Common myeloid progenitor, CD34-positive (primary cell): ENCODE measurements at regions not wholly inside any gene's neighbourhood (a gene's known extent, or its start where the extent isn't known, plus 50 kb on each side); places are given as distances from the start of the nearest gene placed in this dataset.
"Not testable (repeated sequence)": the region's sequence is repeated elsewhere in the genome, so short reads cannot be mapped to it uniquely, and the experiment has no call there.

Experiments
- CTCF ChIA-PET: fragments of 350-600 bp; sonication (Branson Sonifier 250); formaldehyde crosslinking; loops from one replicate; lab custom pipeline; 2021; ENCODE audit warnings: antibody characterized with exemption; lab: Charles Lee
- POLR2A ChIA-PET: fragments of 350-600 bp; sonication (Branson Sonifier 250); formaldehyde crosslinking; loops from one replicate; lab custom pipeline; 2021; ENCODE audit warnings: antibody characterized with exemption; lab: Charles Lee
- DNase-seq, 3 donors: peaks; one replicate each; pipeline versions ENCODE4 v3.0.0 to v3.0.0-alpha.2; 2013
- H3K27ac ChIP-seq, 2 experiments: 1 replicate in 1 of 2; 2 replicates in 1 of 2; pipeline ENCODE4 v1.7.0; 2013; ENCODE audit warnings: inconsistent platforms in 2 of 2, low read length in 2 of 2, mild to moderate bottlenecking in 2 of 2, low read depth in 1 of 2, moderate library complexity in 1 of 2; ENCODE audit not compliant: severe bottlenecking in 2 of 2, insufficient read depth in 1 of 2, poor library complexity in 1 of 2
- H3K27me3 ChIP-seq, 5 experiments: replicated peaks in 2 of 5; 1 replicate in 3 of 5; 2 replicates in 2 of 5; pipeline versions ENCODE4 v1.6.1 to v1.7.0; 2013; ENCODE audit warnings: low read length in 4 of 5, mild to moderate bottlenecking in 2 of 5, moderate library complexity in 2 of 5, inconsistent platforms in 1 of 5; ENCODE audit not compliant: insufficient read depth in 5 of 5, control insufficient read depth in 4 of 5
- H3K36me3 ChIP-seq, 4 experiments: 1 replicate in 2 of 4; 2 replicates in 2 of 4; pipeline versions ENCODE4 v1.6.1 to v1.7.0; 2013; ENCODE audit warnings: low read length in 3 of 4, control low read depth in 1 of 4, mild to moderate bottlenecking in 1 of 4; ENCODE audit not compliant: control insufficient read depth in 4 of 4, insufficient read depth in 4 of 4
- H3K4me1 ChIP-seq, 4 experiments: 1 replicate in 3 of 4; 2 replicates in 1 of 4; pipeline versions ENCODE4 v1.6.1 to v1.7.1; 2013; ENCODE audit warnings: low read length in 3 of 4, mild to moderate bottlenecking in 3 of 4, control low read depth in 1 of 4, inconsistent platforms in 1 of 4, moderate library complexity in 1 of 4; ENCODE audit not compliant: control insufficient read depth in 4 of 4, insufficient read depth in 4 of 4; ENCODE audit errors: control extremely low read depth in 1 of 4
- H3K4me3 ChIP-seq, 7 experiments: 1 replicate in 4 of 7; 2 replicates in 3 of 7; pipeline versions ENCODE4 v1.5.1 to v1.7.0; 2013; ENCODE audit warnings: mild to moderate bottlenecking in 7 of 7, low read length in 6 of 7, moderate library complexity in 6 of 7, inconsistent platforms in 2 of 7, low read depth in 2 of 7, control low read depth in 1 of 7; ENCODE audit not compliant: insufficient read depth in 4 of 7, control insufficient read depth in 1 of 7; ENCODE audit errors: extremely low read depth in 1 of 7
- H3K9me3 ChIP-seq, 5 experiments: 1 replicate in 4 of 5; 2 replicates in 1 of 5; pipeline versions ENCODE4 v1.6.1 to v1.7.1; 2013; ENCODE audit warnings: low read length in 4 of 5, mild to moderate bottlenecking in 2 of 5, inconsistent platforms in 1 of 5, low read depth in 1 of 5, moderate library complexity in 1 of 5; ENCODE audit not compliant: control insufficient read depth in 4 of 5, insufficient read depth in 2 of 5; ENCODE audit errors: control extremely low read depth in 1 of 5
- WGBS: methylation state at CpG from one replicate; pipeline ENCODE4 v1.1.5; 2013; ENCODE audit not compliant: insufficient coverage; 5-methylcytosine and 5-hydroxymethylcytosine counted together

DNA sequence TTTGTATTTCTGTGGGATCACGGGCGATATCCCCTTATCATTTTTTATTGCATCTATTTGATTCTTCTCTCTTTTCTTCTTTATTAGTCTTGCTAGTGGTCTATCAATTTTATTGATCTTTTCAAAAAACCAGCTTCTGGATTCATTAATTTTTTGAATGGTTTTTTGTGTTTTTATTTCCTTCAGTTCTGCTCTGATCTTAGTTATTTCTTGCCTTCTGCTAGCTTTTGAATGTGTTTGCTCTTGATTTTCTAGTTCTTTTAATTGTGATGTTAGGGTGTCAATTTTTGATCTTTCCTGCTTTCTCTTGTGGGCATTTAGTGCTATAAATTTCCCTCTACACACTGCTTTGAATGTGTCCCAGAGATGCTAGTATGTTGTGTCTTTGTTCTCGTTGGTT, 5270.2 kb upstream of the TPTE start:
- H3K4me1 ChIP-seq, H3K4me3 ChIP-seq, CTCF ChIA-PET, H3K27me3 ChIP-seq, DNase-seq, H3K9me3 ChIP-seq, H3K36me3 ChIP-seq, POLR2A ChIA-PET, H3K27ac ChIP-seq: not testable (repeated sequence)
- no CpG with 5 or more reads among the region's 3 CpGs for WGBS

GRCh38 chr21:5251866-5252265, 5269.5 kb upstream of the TPTE start:
- CTCF ChIA-PET, H3K9me3 ChIP-seq, H3K27ac ChIP-seq, H3K4me1 ChIP-seq, H3K27me3 ChIP-seq, H3K4me3 ChIP-seq, DNase-seq, POLR2A ChIA-PET, H3K36me3 ChIP-seq: not testable (repeated sequence)
- 75% methylated on average over 1 of the region's 1 CpG for whole genome bisulfite sequencing
